NCI-H345 treated with DMSO at 0.1 percent for 48 hours (cell line): ENCODE measurements at regions not wholly inside any gene's neighbourhood (a gene's known extent, or its start where the extent isn't known, plus 50 kb on each side); places are given as distances from the start of the nearest gene placed in this dataset.
"Not testable (repeated sequence)": the region's sequence is repeated elsewhere in the genome, so short reads cannot be mapped to it uniquely, and the experiment has no call there.

Experiments
- DNase-seq: peaks from one replicate; lab custom pipeline; 2025; ENCODE audit not compliant: unreplicated experiment; lab: John Stamatoyannopoulos, UW

DNA sequence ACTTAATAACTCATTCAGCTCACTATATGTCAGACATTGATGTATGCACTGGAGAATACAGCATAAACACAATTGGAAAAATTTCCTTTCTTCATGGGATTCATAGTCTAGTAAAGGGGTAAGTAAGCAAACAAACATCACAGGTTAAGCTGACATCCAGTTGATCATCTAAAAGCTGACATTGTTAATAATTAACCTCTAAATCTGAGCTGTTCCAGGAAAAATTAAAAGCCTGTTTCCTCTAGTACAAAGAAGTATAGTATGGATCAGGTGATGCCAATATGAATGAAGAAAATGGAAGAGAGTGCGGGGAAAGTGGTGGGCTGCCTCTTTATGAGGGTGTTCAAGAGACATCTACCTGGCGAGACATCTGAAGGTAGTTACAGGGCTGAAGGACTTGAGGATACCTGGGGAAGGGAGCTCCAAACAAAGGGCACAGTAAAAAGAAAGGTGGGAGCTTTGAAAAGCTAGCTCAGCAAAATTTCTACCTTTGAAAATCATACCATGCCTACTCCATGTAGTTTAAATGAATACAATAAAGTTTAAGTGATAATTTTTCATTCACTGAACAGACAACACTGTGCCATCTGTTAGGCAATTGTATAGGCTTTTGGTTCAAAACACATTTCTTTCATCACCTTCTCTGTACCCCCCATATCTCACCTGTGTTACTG is 619.3 kb downstream of the TRIB2 start:
- DNase-seq: no peak

DNA sequence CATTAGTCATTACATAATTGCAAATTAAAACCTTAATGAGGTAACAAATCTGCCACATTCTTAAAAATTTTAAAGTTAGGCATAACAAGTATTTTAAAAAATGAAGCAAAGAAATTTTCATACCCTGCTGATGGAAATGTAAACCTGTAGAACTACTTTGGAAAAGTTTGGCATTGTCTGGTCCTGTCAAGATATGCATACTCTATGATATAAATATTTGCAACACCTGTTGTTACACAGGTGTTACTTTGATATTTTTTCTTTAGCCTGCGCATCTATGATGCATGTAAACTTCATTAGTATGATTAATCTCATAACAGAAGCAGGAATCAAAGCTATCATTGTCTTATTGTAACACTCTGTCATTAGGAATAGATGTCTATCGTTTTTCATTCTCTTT is 634.3 kb downstream of the TRIB2 start:
- no peak for DNase-seq

DNA sequence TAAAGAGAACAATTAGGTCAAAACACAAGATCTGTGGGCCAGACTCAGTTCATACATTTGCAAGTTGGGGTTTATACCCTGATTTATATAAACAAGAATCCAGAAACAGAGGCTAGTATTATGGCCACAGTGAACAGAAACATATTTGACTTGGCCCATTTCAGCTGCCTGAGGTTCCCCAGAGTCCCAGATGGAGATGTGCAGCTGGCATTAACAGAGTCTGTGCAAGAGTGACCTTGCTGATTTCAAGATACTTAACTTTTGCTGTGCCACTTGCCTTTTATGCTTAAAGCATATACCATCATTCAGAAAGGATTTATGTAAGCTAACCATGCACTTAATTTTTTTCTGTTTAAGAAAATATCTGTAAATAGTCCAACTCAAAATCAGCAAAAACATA is 636.3 kb downstream of the TRIB2 start:
- DNase-seq: no peak

DNA sequence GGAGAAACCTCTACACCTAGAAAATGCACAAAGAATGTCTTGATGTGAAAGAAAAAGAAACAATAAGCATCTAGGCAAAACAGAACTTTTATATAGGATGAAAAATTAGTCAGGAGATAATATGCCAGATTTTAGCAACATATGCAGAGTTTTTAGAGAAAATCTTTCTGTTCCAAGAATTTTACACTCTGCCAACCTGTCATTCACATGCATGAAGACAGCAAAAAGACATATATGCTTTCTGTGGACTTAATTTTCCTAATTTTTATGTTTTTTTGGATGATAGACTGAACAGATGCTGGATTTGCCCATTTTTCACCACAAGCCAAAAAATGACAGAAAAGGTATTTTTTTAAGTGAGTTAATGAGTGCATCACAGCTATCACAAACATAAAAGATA is 637.3 kb downstream of the TRIB2 start:
- no peak for DNase-seq

DNA sequence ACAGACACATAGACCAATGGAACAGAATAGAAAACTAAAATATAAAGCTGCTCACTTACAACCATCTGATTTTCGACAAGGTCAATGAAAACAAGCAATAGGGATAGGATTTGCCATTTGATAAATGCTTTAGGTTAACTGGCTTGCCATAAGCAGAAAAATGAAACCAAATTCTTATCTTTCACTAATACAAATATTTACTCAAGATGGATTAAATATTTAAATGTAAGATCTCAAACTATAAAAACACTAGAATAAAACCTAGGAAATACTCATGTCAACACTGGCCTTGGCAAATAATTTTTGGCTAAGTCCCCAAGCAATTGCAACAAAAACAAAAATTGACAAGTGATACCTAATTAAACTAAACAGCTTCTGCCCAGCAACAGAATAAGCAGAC is 665.2 kb downstream of the TRIB2 start:
- not testable (repeated sequence) for DNase-seq

DNA sequence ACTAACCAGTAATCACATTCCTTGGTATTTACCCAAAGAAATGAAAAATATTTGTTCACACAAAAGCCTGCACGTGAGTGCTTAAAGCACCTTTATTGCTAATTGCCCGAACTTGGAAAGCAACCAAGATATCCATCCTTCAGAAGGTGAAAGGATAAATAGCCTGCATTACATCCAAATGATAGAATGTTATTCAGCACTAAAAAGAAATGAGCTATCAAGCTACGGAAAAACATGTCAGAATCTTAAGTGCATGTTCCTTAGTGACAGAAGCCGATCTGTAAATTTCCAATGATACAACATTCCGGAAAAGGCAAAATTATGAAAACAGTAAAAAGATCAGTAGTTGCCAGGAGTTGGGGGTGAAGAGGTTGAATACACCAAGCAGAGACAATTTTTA is 672.4 kb downstream of the TRIB2 start:
- DNase-seq: not testable (repeated sequence)

DNA sequence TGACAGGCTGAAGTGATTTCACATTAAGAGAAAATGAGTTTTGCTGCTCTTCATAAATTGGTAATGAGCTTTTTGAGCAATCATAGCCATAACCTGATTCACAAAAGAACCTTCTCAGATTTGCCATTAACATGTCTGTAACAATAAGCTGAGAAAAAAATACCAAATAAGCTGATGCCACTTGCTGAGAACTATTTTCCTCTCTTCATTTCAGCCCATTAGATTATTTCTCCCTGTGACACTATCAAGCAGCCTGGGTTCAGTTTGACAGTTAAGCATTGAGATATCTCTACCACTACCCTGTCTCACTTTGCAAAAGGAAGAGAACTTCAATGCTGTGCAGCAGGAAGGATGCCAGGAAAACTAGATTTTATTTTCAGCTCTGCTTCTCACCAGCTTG is 673.9 kb downstream of the TRIB2 start:
- DNase-seq: no peak

DNA sequence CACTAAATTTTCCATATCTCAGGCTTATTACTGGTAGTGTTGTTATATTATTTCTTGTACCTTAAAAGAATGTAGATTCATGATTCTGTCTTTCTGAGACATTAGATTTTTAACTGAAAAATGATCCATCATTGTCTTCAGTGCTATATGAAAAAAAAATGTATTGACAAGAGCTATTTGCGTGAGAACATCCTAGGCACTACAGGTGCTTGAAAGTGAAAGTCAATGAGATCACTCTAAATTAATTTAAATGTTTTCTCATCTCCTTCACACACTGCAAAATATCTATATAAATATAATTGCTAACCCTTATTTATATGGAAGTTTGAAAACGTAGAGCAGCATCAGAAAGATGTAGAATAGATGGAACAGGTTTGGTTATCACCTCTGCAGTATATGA is 684.6 kb downstream of the TRIB2 start:
- no peak for DNase-seq

DNA sequence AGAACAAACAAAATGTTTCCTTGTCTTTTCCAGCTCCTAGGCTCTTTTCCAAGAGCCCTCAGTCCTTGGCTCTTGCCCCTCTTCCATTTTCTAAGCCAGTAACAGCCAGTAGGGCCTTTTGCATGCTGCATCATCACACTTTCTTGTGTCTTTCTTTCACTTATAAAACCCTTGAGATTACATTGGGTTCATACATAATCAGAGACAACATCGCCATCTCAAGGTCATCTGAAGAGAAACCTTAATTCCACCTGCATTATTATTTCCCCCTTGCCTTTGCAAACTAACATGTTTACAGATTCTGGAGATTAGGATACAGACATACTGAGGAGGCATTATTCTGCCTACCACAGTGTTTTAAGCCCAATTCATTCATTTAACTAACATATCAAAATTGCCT is 697.3 kb downstream of the TRIB2 start:
- DNase-seq: no peak

DNA sequence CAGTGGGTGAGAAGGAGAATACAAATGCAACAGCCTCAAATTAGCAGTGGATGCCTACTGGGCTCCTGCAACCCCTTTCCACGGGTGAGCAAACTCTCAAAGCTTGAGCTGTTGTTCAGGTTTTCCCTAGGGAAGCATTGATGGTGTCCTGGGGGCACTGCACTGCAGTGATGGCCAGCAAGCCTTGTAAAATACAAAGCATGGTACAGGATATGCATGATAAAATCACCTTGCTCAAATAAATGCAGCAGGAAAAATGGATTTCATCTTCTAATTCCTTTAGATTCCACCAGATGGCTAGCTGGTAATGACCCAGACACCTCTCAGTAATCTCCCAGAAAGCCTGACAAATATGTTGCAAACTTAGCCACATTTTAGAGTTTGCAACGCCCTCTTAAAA is 698.2 kb downstream of the TRIB2 start:
- DNase-seq: peak; percentile 41

DNA sequence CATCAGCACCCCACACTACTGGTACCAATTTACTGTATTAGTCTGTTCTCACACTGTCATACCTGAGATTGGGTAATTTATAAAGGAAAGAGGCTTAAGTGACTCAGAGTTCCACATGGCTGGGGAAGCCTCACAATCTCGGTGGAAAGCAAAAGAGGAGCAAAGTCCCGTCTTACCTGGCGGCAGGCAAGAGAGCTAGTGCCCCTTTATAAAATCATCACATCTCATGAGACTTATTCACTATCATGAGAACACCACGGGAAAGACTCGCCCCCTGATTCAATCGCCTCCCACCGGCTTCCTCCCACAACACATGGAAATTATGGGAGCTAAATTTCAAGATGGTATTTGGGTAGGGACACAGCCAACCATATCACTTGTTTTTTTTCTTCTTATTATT is 717.2 kb downstream of the TRIB2 start:
- no peak for DNase-seq

DNA sequence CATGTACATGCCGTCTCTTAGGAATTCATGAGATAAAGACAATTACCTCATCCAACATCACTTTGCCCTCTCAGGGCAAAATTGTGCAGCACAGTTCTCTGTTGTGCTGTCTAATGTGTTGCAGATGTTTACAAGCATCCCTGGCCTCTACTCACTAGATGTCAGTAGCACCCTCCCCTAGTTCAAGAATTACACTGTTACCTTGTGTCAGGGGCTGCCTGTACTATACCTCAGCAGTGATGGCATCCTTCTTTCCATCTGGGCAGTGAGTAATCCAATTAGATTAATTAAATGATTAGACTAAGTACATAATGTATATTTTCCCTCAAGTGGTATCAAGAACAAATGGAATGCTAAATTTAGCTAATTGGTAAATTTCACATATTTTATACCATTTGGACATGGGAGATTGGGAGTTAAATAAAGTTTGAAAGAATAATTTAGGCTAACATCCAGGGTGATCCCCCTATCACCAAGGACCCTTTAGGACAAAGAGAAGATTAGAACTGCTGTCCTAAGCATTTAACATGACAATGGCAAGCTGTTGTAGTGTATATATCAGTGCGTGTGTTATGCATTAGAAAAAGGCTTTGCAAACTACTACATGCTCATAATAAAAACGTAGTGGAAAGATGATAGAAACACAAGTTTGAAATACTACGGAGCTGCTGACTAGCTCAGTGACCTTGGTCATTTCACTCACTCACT is 727.0 kb downstream of the TRIB2 start:
- not testable (repeated sequence) for DNase-seq

DNA sequence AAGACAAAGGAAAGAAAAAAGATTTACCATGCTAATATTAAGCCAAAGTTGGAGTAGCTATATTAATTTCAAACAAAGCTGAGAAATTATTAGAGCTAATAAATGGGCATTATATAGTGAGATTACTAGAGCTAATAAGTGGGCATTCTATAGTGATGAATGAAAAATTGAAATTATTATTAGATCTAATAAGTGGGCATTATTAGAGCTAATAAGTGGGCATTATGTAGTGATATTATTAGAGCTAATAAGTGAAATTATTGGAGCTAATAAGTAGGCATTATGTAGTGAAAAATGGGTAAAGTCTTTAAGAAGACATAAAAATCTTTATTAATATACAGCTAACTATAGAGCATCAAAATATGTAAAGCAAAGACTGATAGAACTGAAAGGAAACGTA is 745.7 kb downstream of the TRIB2 start:
- no peak for DNase-seq

DNA sequence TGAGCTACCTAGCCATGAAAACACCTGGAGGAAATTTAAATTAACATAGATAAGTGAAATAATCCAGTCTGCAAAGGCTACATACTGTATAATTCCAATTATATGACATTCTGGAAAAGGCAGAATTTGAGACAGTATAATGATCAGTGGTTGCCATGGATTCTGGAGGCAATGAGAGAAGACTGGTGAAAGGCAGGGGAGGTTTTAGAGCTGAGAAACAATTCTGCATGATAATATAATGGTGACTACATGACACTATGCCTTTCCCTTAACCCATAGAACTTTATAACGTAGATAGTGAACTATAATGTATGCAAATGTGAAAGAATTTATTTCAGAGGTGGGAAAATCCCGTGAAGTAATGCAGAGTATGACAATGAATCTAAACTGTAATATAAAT is 749.3 kb downstream of the TRIB2 start:
- DNase-seq: no peak

DNA sequence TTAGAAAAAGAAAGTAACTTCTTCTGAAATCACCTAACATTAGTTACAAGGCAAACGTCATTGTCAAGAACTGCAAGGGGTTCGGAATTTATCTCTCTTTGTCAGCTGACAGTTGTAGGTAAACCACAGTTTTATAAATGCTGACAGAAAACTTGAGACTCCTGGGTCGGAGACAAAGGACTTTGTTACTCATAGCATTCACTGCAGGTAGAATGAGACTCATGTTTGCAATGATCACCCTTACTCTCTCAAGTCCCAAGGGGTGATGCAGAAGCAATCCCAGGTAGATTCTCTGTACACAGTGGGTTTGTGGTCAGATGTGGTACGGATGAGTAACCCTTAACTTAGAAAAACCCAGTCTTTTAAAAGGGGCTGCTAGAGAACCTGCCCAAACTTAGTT is 757.8 kb downstream of the TRIB2 start:
- DNase-seq: no peak

DNA sequence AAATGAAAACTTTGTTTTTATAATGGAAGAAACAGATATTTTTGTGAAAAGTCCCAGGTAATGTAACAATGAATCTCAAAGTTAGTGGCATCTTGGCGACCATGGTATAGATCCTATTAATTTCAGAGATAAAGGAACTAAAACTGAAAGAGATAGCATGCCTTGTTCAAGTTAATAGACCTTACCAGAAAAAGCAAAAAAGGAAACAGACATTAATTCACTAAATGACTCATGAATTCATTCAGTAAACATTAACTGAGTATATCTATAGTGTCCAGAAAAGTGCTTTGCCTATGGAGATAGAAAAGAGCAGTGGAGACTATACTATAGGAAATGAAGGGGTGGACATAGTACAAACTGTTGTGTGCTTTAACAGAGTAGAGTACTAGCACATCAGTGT is 763.3 kb downstream of the TRIB2 start:
- DNase-seq: no peak

DNA sequence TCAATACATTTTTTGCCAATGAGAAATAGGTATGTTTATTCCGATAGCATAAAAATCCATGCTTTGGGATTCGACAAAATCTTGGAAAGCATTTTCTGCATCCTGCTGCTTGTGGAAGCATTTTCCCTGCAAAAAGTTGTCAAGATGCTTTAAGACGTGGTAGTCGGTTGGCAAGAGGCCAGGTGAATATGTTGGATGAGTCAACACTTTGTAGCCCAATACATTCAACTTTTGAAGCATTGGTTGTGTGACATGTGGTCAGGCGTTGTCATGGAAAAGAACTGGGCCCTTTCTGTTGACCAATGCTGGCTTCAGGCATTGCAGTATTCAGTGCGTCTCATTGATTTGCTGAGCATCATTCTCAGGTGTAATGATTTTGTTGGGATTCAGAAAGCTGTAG is 764.5 kb downstream of the TRIB2 start:
- DNase-seq: no peak

DNA sequence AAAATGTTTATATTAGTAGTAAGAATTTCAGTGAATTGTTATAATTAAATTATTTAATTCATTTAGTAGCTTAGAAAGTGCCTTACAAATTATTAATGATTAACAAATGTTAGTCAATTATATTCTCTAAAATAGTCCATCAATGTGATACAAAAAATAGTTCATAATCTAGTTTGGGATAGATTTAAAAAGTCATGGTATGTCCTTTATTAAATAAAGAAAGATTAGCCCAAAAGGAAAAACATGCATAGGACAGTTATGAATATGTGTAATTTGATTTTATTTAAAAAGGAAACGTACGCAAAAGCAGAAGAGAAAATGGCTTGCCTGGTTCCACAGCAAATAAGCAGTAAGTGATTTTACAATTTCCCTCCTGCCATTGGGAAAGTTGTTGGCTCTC is 768.5 kb downstream of the TRIB2 start:
- DNase-seq: no peak

DNA sequence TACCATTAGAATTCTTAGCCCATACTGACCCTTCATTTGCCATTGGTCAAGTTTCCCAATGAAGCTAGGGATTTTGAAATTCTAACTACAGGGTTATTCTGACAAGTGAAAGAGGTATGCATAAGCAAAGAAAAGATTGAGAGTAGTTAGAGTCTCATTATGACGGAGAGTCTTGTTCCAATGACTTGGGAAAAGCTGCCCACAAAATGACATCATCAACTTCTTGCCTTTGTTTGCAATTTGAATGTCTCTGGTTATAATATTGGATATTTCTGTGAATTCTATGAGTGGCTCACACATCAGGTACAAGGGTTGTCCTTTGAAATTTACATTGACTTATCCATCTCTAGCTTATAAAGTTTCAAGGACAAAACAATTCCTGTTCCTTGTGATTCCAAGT is 772.2 kb downstream of the TRIB2 start:
- no peak for DNase-seq

DNA sequence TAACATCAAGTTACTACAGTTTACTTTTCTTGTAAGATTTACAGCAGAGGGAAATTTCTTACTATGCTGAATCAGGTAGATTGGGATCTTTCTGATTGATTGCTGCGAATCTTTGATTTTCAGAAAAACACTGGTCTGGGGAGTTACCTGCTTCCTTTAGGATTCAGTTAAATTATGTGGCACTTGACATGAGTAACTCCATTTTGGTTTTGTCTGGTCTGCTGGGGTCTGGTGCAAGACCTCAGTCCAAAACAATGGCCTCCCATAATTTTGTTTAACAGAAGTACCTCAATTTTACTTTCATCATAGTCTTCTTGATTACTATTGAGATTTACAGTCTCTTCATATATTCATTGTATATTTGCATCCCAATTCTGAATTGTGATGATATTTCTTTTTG is 775.5 kb downstream of the TRIB2 start:
- DNase-seq: no peak

DNA sequence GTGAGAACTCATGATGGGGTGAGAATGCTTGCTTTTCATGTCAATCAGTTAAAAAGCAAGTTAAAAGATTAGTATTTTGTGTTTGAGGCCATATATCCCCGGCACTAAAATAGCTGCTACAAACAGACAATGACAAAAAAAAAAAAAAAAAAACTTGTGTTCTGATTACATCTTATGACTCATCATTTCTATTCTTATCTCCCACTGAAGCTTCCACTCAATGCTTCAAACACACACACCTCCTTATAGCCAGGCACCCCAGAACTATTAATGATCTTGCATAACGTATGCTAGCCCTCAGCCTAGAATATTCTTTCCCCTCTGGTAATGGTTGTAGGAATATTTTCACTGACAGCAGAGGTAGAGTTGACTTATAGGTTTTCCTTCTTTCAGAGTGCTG is 778.3 kb downstream of the TRIB2 start:
- DNase-seq: no peak

DNA sequence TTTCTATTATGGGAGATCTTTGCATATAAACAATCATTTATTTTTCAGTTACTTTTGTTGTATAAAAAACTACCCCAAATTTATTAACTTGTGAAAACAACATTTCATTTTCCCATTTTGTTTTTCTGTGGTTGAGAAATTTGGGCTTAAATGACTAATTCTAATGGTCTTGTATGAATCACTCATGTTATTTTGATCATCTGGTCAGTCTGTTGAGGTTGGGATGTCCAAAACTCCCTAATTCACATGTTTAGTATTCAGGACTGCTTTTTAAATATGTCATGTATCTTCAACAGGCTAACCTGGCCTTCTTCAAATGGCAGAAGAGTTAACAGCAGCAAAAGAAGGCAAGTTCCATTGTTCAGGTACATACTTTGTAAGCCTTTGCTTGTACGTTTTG is 788.1 kb downstream of the TRIB2 start:
- DNase-seq: no peak

DNA sequence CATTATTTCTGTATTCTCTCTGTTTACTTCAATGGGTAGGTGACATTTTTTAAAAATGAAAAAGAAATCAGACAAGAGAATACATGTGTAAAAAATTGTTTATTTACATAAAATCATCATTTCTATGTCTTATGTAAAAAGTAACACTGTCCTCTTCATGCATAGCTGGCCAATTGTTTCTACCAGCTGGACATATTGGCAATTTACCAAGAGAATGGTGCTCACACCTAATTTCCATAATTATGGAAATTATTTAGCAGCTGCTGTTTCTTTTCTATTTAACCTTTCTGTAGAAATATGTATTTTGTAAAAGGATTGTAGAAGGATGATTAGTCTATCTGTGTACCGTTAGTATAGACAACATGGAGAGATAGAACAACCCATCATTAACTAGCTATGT is 791.9 kb downstream of the TRIB2 start:
- no peak for DNase-seq
